Activated naive CD8-positive, alpha-beta T cell treated with anti-CD3 and anti-CD28 coated beads, Interleukin-2, amount 10 ng/mL, durations not matched to agents 7 days and 5 days (primary cell): ENCODE measurements at regions not wholly inside any gene's neighbourhood (a gene's known extent, or its start where the extent isn't known, plus 50 kb on each side); places are given as distances from the start of the nearest gene placed in this dataset.
"Not testable (repeated sequence)": the region's sequence is repeated elsewhere in the genome, so short reads cannot be mapped to it uniquely, and the experiment has no call there.

ENCODE experiments used
- ATAC-seq: fragments of 150-1000 bp; cut with Tn5 transposase; one replicate; pipeline ENCODE4 v1.10.0; 2021; ENCODE audit warnings: low read depth, moderate library complexity
- POLR2A ChIA-PET: fragments of 350-600 bp; sonication (Branson Sonifier 250); formaldehyde crosslinking; loops from one replicate; lab custom pipeline; 2021; ENCODE audit warnings: antibody characterized with exemption; lab: Charles Lee
- DNase-seq: peaks from one replicate; pipeline ENCODE4 v3.0.0; 2021
- H3K27ac Mint-ChIP-seq: one replicate; pipeline ENCODE4 v1.8.0; 2022; ENCODE audit warnings: mild to moderate bottlenecking, mixed read lengths
- H3K27me3 Mint-ChIP-seq: one replicate; pipeline ENCODE4 v1.8.0; 2022; ENCODE audit warnings: mild to moderate bottlenecking, moderate library complexity, mixed read lengths
- H3K36me3 Mint-ChIP-seq: one replicate; pipeline ENCODE4 v1.8.0; 2021; ENCODE audit warnings: mild to moderate bottlenecking, mixed read lengths
- H3K4me1 Mint-ChIP-seq: one replicate; pipeline ENCODE4 v1.8.0; 2021; ENCODE audit warnings: mixed read lengths
- H3K4me3 Mint-ChIP-seq: one replicate; pipeline ENCODE4 v1.8.0; 2022; ENCODE audit warnings: mild to moderate bottlenecking, moderate library complexity, mixed read lengths
- H3K9me3 Mint-ChIP-seq: one replicate; pipeline ENCODE4 v1.8.0; 2021; ENCODE audit warnings: mixed read lengths

- POLR2A ChIA-PET, result no interaction called here
- ATAC-seq (no peak), DNase-seq (no peak)
- Mint-ChIP-seq H3K9me3 (peaks cover 21% of the 10 kb centered on the region), H3K27me3 (no peaks in the 10 kb centered on the region), H3K27ac (no peak overlapping the region), H3K4me3 (no peak overlapping the region), H3K36me3 (no peaks in the 10 kb centered on the region), H3K4me1 (no peaks in the 10 kb centered on the region)
These were observed 213.6 kb upstream of the KCNN2 start for GRCh38 chr5:114148253-114148652.

GRCh38 chr5:114148728-114149127 lies 213.1 kb upstream of the KCNN2 start:
- DNase-seq, H3K36me3 Mint-ChIP-seq, H3K4me1 Mint-ChIP-seq, H3K27me3 Mint-ChIP-seq, H3K4me3 Mint-ChIP-seq, POLR2A ChIA-PET, H3K27ac Mint-ChIP-seq, ATAC-seq: not testable (repeated sequence)
- H3K9me3 Mint-ChIP-seq, result peaks cover 21% of the 10 kb centered on the region

- Mint-ChIP-seq H3K4me1 (no peaks in the 10 kb centered on the region), H3K9me3 (peaks cover 18% of the 10 kb centered on the region), H3K36me3 (no peaks in the 10 kb centered on the region), H3K4me3 (no peak overlapping the region), H3K27ac (no peak overlapping the region), H3K27me3 (no peaks in the 10 kb centered on the region)
- ATAC-seq (no peak), DNase-seq (no peak)
- POLR2A ChIA-PET, result no interaction called here
These were observed 209.1 kb upstream of the KCNN2 start for GRCh38 chr5:114152656-114153360.

- H3K27me3 Mint-ChIP-seq, result no peaks in the 10 kb centered on the region
- no peak overlapping the region for H3K4me3 Mint-ChIP-seq
- peaks cover 18% of the 10 kb centered on the region for H3K9me3 Mint-ChIP-seq
- no peaks in the 10 kb centered on the region for H3K36me3 Mint-ChIP-seq
- POLR2A ChIA-PET, result no interaction called here
- H3K4me1 Mint-ChIP-seq, result no peaks in the 10 kb centered on the region
- no peak for ATAC-seq
- H3K27ac Mint-ChIP-seq, result no peak overlapping the region
- DNase-seq, result no peak
These were observed 208.5 kb upstream of the KCNN2 start for GRCh38 chr5:114153392-114153791.

- no peak overlapping the region for H3K27ac Mint-ChIP-seq
- POLR2A ChIA-PET, result no interaction called here
- no peaks in the 10 kb centered on the region for H3K27me3 Mint-ChIP-seq
- no peaks in the 10 kb centered on the region for H3K36me3 Mint-ChIP-seq
- no peak overlapping the region for H3K4me3 Mint-ChIP-seq
- DNase-seq, result no peak
- no peaks in the 10 kb centered on the region for H3K4me1 Mint-ChIP-seq
- peaks cover 18% of the 10 kb centered on the region for H3K9me3 Mint-ChIP-seq
- ATAC-seq, result no peak
These were observed 208.0 kb upstream of the KCNN2 start for GRCh38 chr5:114153833-114154232.

GRCh38 chr5:114166081-114166480 lies 195.8 kb upstream of the KCNN2 start:
- H3K27me3 Mint-ChIP-seq, result no peaks in the 10 kb centered on the region
- H3K9me3 Mint-ChIP-seq, result peaks cover 3% of the 10 kb centered on the region
- POLR2A ChIA-PET, result no interaction called here
- H3K4me3 Mint-ChIP-seq, result no peak overlapping the region
- H3K27ac Mint-ChIP-seq, result no peak overlapping the region
- H3K36me3 Mint-ChIP-seq, result no peaks in the 10 kb centered on the region
- no peak for ATAC-seq
- no peak for DNase-seq
- H3K4me1 Mint-ChIP-seq, result no peaks in the 10 kb centered on the region

- Mint-ChIP-seq H3K4me3 (no peak overlapping the region), H3K4me1 (no peaks in the 10 kb centered on the region), H3K27me3 (no peaks in the 10 kb centered on the region), H3K27ac (no peak overlapping the region), H3K9me3 (peaks cover 5% of the 10 kb centered on the region), H3K36me3 (no peaks in the 10 kb centered on the region)
- DNase-seq (no peak), ATAC-seq (no peak)
- POLR2A ChIA-PET, result no interaction called here
These were observed 187.7 kb upstream of the KCNN2 start for GRCh38 chr5:114174131-114174530.

- POLR2A ChIA-PET, result no interaction called here
- DNase-seq (no peak), ATAC-seq (no peak)
- H3K27me3 Mint-ChIP-seq, result no peaks in the 10 kb centered on the region
- H3K4me3 Mint-ChIP-seq, result no peak overlapping the region
- H3K36me3 Mint-ChIP-seq, result no peaks in the 10 kb centered on the region
- peaks cover 4% of the 10 kb centered on the region for H3K9me3 Mint-ChIP-seq
- H3K27ac Mint-ChIP-seq, result no peak overlapping the region
- H3K4me1 Mint-ChIP-seq, result no peaks in the 10 kb centered on the region
These were observed 187.0 kb upstream of the KCNN2 start for GRCh38 chr5:114174837-114175236.

- H3K9me3 Mint-ChIP-seq, result peaks cover 4% of the 10 kb centered on the region
- H3K27ac Mint-ChIP-seq, result no peak overlapping the region
- no peaks in the 10 kb centered on the region for H3K27me3 Mint-ChIP-seq
- no peak for ATAC-seq
- H3K4me3 Mint-ChIP-seq, result no peak overlapping the region
- H3K4me1 Mint-ChIP-seq, result no peaks in the 10 kb centered on the region
- no peak for DNase-seq
- POLR2A ChIA-PET, result no interaction called here
- no peaks in the 10 kb centered on the region for H3K36me3 Mint-ChIP-seq
These were observed 185.5 kb upstream of the KCNN2 start for GRCh38 chr5:114176356-114176755.

- DNase-seq (no peak), ATAC-seq (no peak)
- POLR2A ChIA-PET, result no interaction called here
- peaks cover 4% of the 10 kb centered on the region for H3K9me3 Mint-ChIP-seq
- H3K36me3 Mint-ChIP-seq, result no peaks in the 10 kb centered on the region
- H3K27ac Mint-ChIP-seq, result no peak overlapping the region
- H3K4me3 Mint-ChIP-seq, result no peak overlapping the region
- H3K27me3 Mint-ChIP-seq, result no peaks in the 10 kb centered on the region
- H3K4me1 Mint-ChIP-seq, result no peaks in the 10 kb centered on the region
These were observed 182.7 kb upstream of the KCNN2 start for GRCh38 chr5:114179134-114179533.

- Mint-ChIP-seq H3K27me3 (no peaks in the 10 kb centered on the region), H3K27ac (no peak overlapping the region), H3K9me3 (peaks cover 1% of the 10 kb centered on the region), H3K4me3 (no peak overlapping the region), H3K36me3 (no peaks in the 10 kb centered on the region), H3K4me1 (no peaks in the 10 kb centered on the region)
- DNase-seq, result no peak
- no peak for ATAC-seq
- POLR2A ChIA-PET, result no interaction called here
These were observed 177.9 kb upstream of the KCNN2 start for GRCh38 chr5:114184006-114184405.

- H3K27me3 Mint-ChIP-seq, result no peaks in the 10 kb centered on the region
- POLR2A ChIA-PET, result no interaction called here
- no peak overlapping the region for H3K27ac Mint-ChIP-seq
- H3K4me1 Mint-ChIP-seq, result no peaks in the 10 kb centered on the region
- ATAC-seq (no peak), DNase-seq (no peak)
- peaks cover 1% of the 10 kb centered on the region for H3K9me3 Mint-ChIP-seq
- H3K36me3 Mint-ChIP-seq, result no peaks in the 10 kb centered on the region
- no peak overlapping the region for H3K4me3 Mint-ChIP-seq
These were observed 176.6 kb upstream of the KCNN2 start for GRCh38 chr5:114185274-114185673.

GRCh38 chr5:114191441-114191840 lies 170.4 kb upstream of the KCNN2 start:
- Mint-ChIP-seq H3K9me3 (no peaks in the 10 kb centered on the region), H3K4me1 (no peaks in the 10 kb centered on the region), H3K27me3 (no peaks in the 10 kb centered on the region), H3K27ac (no peak overlapping the region), H3K4me3 (no peak overlapping the region), H3K36me3 (no peaks in the 10 kb centered on the region)
- no peak for ATAC-seq
- DNase-seq, result no peak
- POLR2A ChIA-PET, result no interaction called here

GRCh38 chr5:114192108-114192507 lies 169.8 kb upstream of the KCNN2 start:
- no peak overlapping the region for H3K27ac Mint-ChIP-seq
- no peaks in the 10 kb centered on the region for H3K4me1 Mint-ChIP-seq
- POLR2A ChIA-PET, result no interaction called here
- no peaks in the 10 kb centered on the region for H3K27me3 Mint-ChIP-seq
- no peaks in the 10 kb centered on the region for H3K36me3 Mint-ChIP-seq
- no peak overlapping the region for H3K4me3 Mint-ChIP-seq
- ATAC-seq (no peak), DNase-seq (no peak)
- H3K9me3 Mint-ChIP-seq, result no peaks in the 10 kb centered on the region

GRCh38 chr5:114201332-114201731 lies 160.5 kb upstream of the KCNN2 start:
- Mint-ChIP-seq H3K36me3 (no peaks in the 10 kb centered on the region), H3K27me3 (no peaks in the 10 kb centered on the region), H3K4me1 (no peaks in the 10 kb centered on the region), H3K9me3 (peaks cover 2% of the 10 kb centered on the region), H3K4me3 (no peak overlapping the region), H3K27ac (no peak overlapping the region)
- DNase-seq (no peak), ATAC-seq (no peak)
- POLR2A ChIA-PET, result no interaction called here
